AG09319 (cell line): ENCODE measurements at regions not wholly inside any gene's neighbourhood (a gene's known extent, or its start where the extent isn't known, plus 50 kb on each side); places are given as distances from the start of the nearest gene placed in this dataset.
A peak's percentile ranks its signal among the peaks of the same experiment; 100 is the strongest.

ENCODE experiments used
- DNase-seq: peaks from one replicate; pipeline ENCODE4 v3.0.0-alpha.2; 2010; ENCODE audit warnings: low read depth; ENCODE audit errors: extremely low read depth
- CTCF ChIP-seq: IDR thresholded peaks from 2 replicates; pipeline ENCODE4 v1.5.1; 2011; ENCODE audit warnings: low read depth, mild to moderate bottlenecking, inconsistent platforms, low read length, moderate library complexity

GRCh38 chr11:33942954-33943353, 51.1 kb upstream of the LMO2 start:
- TF ChIP-seq CTCF, result no peak
- DNase-seq, result peak; percentile 20

GRCh38 chr11:33941637-33942160, 49.8 kb upstream of the LMO2 start:
- no peak for DNase-seq
- no peak for TF ChIP-seq CTCF
